Astrocyte (in vitro differentiated cells and primary cell): ENCODE measurements at regions not wholly inside any gene's neighbourhood (a gene's known extent, or its start where the extent isn't known, plus 50 kb on each side); places are given as distances from the start of the nearest gene placed in this dataset.

Experiments used
- DNase-seq: peaks from one replicate; pipeline ENCODE4 v3.0.0-alpha.2; 2010; ENCODE audit warnings: low read depth
- FAIRE-seq: peaks from 2 replicates; lab custom pipeline; 2011; peaks lifted over from hg19 to GRCh38; lab: Jason Lieb, UNC
- H2AFZ ChIP-seq: 2 replicates; pipeline ENCODE4 v1.6.0; 2012; ENCODE audit warnings: low read depth, low read length, inconsistent platforms
- H3K27ac ChIP-seq: 2 replicates; pipeline ENCODE4 v1.5.1; 2011; ENCODE audit warnings: low read depth, low read length, inconsistent platforms
- H3K27me3 ChIP-seq: 2 replicates; pipeline ENCODE4 v1.6.0; 2011; ENCODE audit warnings: low read length, inconsistent platforms; ENCODE audit not compliant: insufficient read depth
- H3K36me3 ChIP-seq: 2 replicates; pipeline ENCODE4 v1.5.1; 2011; ENCODE audit warnings: low read length, inconsistent platforms; ENCODE audit not compliant: insufficient read depth
- H3K4me1 ChIP-seq: 2 replicates; pipeline ENCODE4 v1.5.1; 2011; ENCODE audit warnings: low read length, inconsistent platforms; ENCODE audit not compliant: insufficient read depth
- H3K4me2 ChIP-seq: 2 replicates; pipeline ENCODE4 v1.6.0; 2012; ENCODE audit warnings: low read length, inconsistent platforms
- H3K4me3 ChIP-seq: 2 replicates; pipeline ENCODE4 v1.5.1; 2011; ENCODE audit warnings: low read depth, mild to moderate bottlenecking, low read length, inconsistent platforms; ENCODE audit not compliant: insufficient read depth
- H3K79me2 ChIP-seq: 2 replicates; pipeline ENCODE4 v1.6.0; 2012; ENCODE audit warnings: mild to moderate bottlenecking, low read length, inconsistent platforms; ENCODE audit not compliant: insufficient read depth
- H3K9ac ChIP-seq: 2 replicates; pipeline ENCODE4 v1.6.0; 2012; ENCODE audit warnings: mild to moderate bottlenecking, low read length, inconsistent platforms
- H3K9me3 ChIP-seq: 2 replicates; pipeline ENCODE4 v1.5.1; 2012; ENCODE audit warnings: low read depth, mild to moderate bottlenecking, low read length, inconsistent platforms; ENCODE audit not compliant: insufficient read depth
- H4K20me1 ChIP-seq: 2 replicates; pipeline ENCODE4 v1.6.0; 2012; ENCODE audit warnings: low read length, inconsistent platforms; ENCODE audit not compliant: insufficient read depth
- H3K27ac Mint-ChIP-seq: one replicate; pipeline ENCODE4 v1.8.0; 2021; ENCODE audit warnings: mild to moderate bottlenecking, mixed read lengths; ENCODE audit not compliant: unreplicated experiment
- H3K27me3 Mint-ChIP-seq: one replicate; pipeline ENCODE4 v1.8.0; 2021; ENCODE audit warnings: low read depth, mixed read lengths; ENCODE audit not compliant: unreplicated experiment
- H3K36me3 Mint-ChIP-seq: one replicate; pipeline ENCODE4 v1.8.0; 2021; ENCODE audit warnings: low read depth, mixed read lengths; ENCODE audit not compliant: unreplicated experiment
- H3K4me1 Mint-ChIP-seq: one replicate; pipeline ENCODE4 v1.8.0; 2021; ENCODE audit warnings: low read depth, mixed read lengths; ENCODE audit not compliant: unreplicated experiment
- H3K4me3 Mint-ChIP-seq: one replicate; pipeline ENCODE4 v1.8.0; 2021; ENCODE audit warnings: mild to moderate bottlenecking, moderate library complexity, mixed read lengths; ENCODE audit not compliant: unreplicated experiment
- H3K9me3 Mint-ChIP-seq: one replicate; pipeline ENCODE4 v1.8.0; 2021; ENCODE audit warnings: mild to moderate bottlenecking, mixed read lengths; ENCODE audit not compliant: unreplicated experiment
- EZH2 ChIP-seq: IDR thresholded peaks from 2 replicates; pipeline ENCODE4 v1.6.1; 2012; ENCODE audit warnings: mild to moderate bottlenecking, low read length, inconsistent platforms; ENCODE audit not compliant: insufficient read depth
- TF ChIP-seq, protein P1 (sequence below): IDR thresholded peaks from 2 replicates; pipeline ENCODE4 v1.5.1; 2011; ENCODE audit warnings: low read depth, mild to moderate bottlenecking, inconsistent platforms, low read length, moderate library complexity; ENCODE audit not compliant: insufficient read depth

DNA sequence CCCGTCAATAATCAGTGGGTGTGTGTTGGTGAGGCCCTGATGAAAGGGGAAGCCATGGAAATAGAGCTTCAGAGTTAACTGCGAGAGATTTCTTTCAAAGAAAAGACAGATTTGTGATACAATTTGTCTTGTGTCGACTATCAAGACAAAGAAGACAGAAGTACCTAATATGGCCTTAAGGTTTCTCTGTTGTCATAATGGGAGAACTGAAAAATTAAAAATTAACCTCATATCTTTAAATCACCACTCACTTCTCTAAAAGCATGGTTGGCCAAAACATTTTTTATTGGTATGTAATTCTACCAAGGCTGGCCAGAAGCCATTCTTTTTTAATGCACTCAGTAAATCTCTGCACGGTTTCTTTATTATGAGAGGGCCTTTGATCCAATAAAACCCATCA is 282.9 kb upstream of the WWC1 start:
- TF ChIP-seq, protein P1, sequence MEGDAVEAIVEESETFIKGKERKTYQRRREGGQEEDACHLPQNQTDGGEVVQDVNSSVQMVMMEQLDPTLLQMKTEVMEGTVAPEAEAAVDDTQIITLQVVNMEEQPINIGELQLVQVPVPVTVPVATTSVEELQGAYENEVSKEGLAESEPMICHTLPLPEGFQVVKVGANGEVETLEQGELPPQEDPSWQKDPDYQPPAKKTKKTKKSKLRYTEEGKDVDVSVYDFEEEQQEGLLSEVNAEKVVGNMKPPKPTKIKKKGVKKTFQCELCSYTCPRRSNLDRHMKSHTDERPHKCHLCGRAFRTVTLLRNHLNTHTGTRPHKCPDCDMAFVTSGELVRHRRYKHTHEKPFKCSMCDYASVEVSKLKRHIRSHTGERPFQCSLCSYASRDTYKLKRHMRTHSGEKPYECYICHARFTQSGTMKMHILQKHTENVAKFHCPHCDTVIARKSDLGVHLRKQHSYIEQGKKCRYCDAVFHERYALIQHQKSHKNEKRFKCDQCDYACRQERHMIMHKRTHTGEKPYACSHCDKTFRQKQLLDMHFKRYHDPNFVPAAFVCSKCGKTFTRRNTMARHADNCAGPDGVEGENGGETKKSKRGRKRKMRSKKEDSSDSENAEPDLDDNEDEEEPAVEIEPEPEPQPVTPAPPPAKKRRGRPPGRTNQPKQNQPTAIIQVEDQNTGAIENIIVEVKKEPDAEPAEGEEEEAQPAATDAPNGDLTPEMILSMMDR, result no peak
- TF ChIP-seq EZH2, result no peak
- Mint-ChIP-seq H3K9me3 (no peaks in the 10 kb centered on the region), H3K4me1 (peaks cover 23% of the 10 kb centered on the region), H3K27ac (no peak overlapping the region), H3K27me3 (no peaks in the 10 kb centered on the region), H3K36me3 (peaks cover 2% of the 10 kb centered on the region), H3K4me3 (no peak overlapping the region)
- no peak overlapping the region for H3K27ac ChIP-seq
- no peaks in the 10 kb centered on the region for H3K9me3 ChIP-seq
- no peaks in the 10 kb centered on the region for H3K36me3 ChIP-seq
- no peaks in the 10 kb centered on the region for H4K20me1 ChIP-seq
- no peaks in the 10 kb centered on the region for H3K4me1 ChIP-seq
- DNase-seq (no peak), FAIRE-seq (no peak)
- H3K9ac ChIP-seq, result no peak overlapping the region
- H3K79me2 ChIP-seq, result no peaks in the 10 kb centered on the region
- H2AFZ ChIP-seq, result no peak overlapping the region
- H3K4me2 ChIP-seq, result no peak overlapping the region
- H3K27me3 ChIP-seq, result no peaks in the 10 kb centered on the region
- H3K4me3 ChIP-seq, result no peak overlapping the region

DNA sequence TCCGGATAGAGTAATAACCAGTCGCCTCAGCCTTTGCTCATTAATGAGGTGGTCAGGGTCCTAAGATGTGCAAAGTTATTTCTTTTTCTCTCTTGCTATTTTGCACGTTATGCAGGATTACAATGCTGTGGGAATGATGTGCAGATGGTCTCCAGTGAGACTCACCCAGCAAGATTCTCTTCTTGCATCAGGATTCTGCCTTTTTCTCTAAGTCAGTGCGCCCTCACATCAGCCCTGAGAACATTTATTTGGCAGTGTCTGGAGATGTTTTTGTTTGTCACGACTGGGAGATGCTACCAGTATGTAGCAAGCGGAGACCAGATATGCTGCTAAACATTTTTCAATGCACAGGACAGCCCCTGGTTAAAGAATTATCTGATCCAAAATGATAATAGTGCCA is 280.3 kb upstream of the WWC1 start:
- Mint-ChIP-seq H3K9me3 (no peaks in the 10 kb centered on the region), H3K27ac (no peak overlapping the region), H3K4me3 (no peak overlapping the region), H3K4me1 (peaks cover 26% of the 10 kb centered on the region), H3K36me3 (peaks cover 6% of the 10 kb centered on the region), H3K27me3 (no peaks in the 10 kb centered on the region)
- no peaks in the 10 kb centered on the region for H3K27me3 ChIP-seq
- no peak overlapping the region for H2AFZ ChIP-seq
- H3K4me2 ChIP-seq, result no peak overlapping the region
- H3K27ac ChIP-seq, result no peak overlapping the region
- FAIRE-seq, result no peak
- H3K4me3 ChIP-seq, result no peak overlapping the region
- no peaks in the 10 kb centered on the region for H4K20me1 ChIP-seq
- TF ChIP-seq, protein P1, result no peak
- TF ChIP-seq EZH2, result no peak
- H3K9ac ChIP-seq, result no peak overlapping the region
- H3K36me3 ChIP-seq, result no peaks in the 10 kb centered on the region
- no peaks in the 10 kb centered on the region for H3K79me2 ChIP-seq
- H3K4me1 ChIP-seq, result no peaks in the 10 kb centered on the region
- H3K9me3 ChIP-seq, result no peaks in the 10 kb centered on the region
- DNase-seq, result no peak

DNA sequence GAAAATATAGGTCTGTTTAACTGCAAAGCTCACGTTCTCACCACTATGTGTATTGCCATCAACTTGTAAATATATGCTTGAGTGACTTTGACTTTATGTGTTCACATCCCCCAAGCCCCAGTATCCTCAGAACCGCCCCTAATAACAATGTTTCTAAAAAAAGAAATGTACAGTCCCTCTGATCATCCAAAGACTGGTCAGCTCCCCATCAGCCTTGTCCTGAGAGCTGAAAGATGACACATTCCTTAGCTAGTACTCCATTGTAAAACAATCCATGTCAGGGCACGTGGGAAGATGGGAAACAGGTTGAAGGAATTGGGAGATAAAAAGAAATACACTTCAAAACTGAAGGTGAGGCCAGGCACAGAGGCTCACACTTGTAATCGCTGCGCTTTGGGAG is 279.4 kb upstream of the WWC1 start:
- FAIRE-seq (no peak), DNase-seq (no peak)
- Histone ChIP-seq H3K36me3 (no peaks in the 10 kb centered on the region), H2AFZ (no peak overlapping the region), H3K9me3 (no peaks in the 10 kb centered on the region), H3K4me2 (no peak overlapping the region), H3K27me3 (no peaks in the 10 kb centered on the region), H3K4me3 (no peak overlapping the region), H4K20me1 (no peaks in the 10 kb centered on the region), H3K4me1 (no peaks in the 10 kb centered on the region), H3K9ac (no peak overlapping the region), H3K27ac (no peak overlapping the region), H3K79me2 (no peaks in the 10 kb centered on the region)
- TF ChIP-seq, protein P1, result no peak
- no peak for TF ChIP-seq EZH2
- Mint-ChIP-seq H3K9me3 (no peaks in the 10 kb centered on the region), H3K4me3 (no peak overlapping the region), H3K27ac (no peak overlapping the region), H3K4me1 (peaks cover 31% of the 10 kb centered on the region), H3K27me3 (no peaks in the 10 kb centered on the region), H3K36me3 (peaks cover 11% of the 10 kb centered on the region)
